Psoas muscle (tissue), 7 donors: ENCODE measurements at regions not wholly inside any gene's neighbourhood (a gene's known extent, or its start where the extent isn't known, plus 50 kb on each side); places are given as distances from the start of the nearest gene placed in this dataset.

Source experiments
- ATAC-seq, 4 donors: fragments of 200-7000 bp; cut with Tn5 transposase; one replicate each; pipeline ENCODE4 v1.9.1; 2020; ENCODE audit warnings: moderate library complexity in 3 of 4, mild to moderate bottlenecking in 2 of 4
- DNase-seq, 2 donors: peaks; one replicate each; pipeline ENCODE4 v3.0.0-alpha.2; 2020
- H3K27ac ChIP-seq: fragments of 200-600 bp; one replicate; pipeline ENCODE4 v1.8.0; 2022
- H3K27me3 ChIP-seq, 3 donors: fragments of 200-600 bp in 1 of 3; one replicate each; pipeline versions ENCODE4 v1.6.1 to v1.8.0; 2013 to 2022; ENCODE audit warnings: low read length in 2 of 3, mild to moderate bottlenecking in 2 of 3, moderate library complexity in 1 of 3; ENCODE audit not compliant: insufficient read depth in 3 of 3
- H3K36me3 ChIP-seq, 2 donors: fragments of 200-600 bp in 1 of 2; one replicate each; pipeline versions ENCODE4 v1.6.1 to v1.8.0; 2013 to 2022; ENCODE audit warnings: low read depth in 1 of 2, mild to moderate bottlenecking in 1 of 2, moderate library complexity in 1 of 2; ENCODE audit not compliant: insufficient read depth in 1 of 2
- H3K4me1 ChIP-seq: fragments of 200-600 bp; one replicate; pipeline ENCODE4 v1.8.0; 2022
- H3K4me3 ChIP-seq: fragments of 200-600 bp; one replicate; pipeline ENCODE4 v1.8.0; 2022; ENCODE audit warnings: mild to moderate bottlenecking
- H3K9me3 ChIP-seq: fragments of 200-600 bp; one replicate; pipeline ENCODE4 v1.8.0; 2022
- WGBS, 3 donors: extraction: QIAGEN DNeasy Blood & Tissue Kit; methylation state at CpG; one replicate each; pipeline versions ENCODE4 v1.1.6 to v1.1.7; 2013; 5-methylcytosine and 5-hydroxymethylcytosine counted together
- intact Hi-C, 2 donors: fragments of 100-400 bp; cut with DNase I; formaldehyde crosslinking; loops; one replicate each; pipeline versions ENCODE4 v1.11.0 to v1.14.2; 2022
- TF ChIP-seq, protein P1 (sequence below): fragments of 200-600 bp; IDR thresholded peaks from one replicate; pipeline ENCODE4 v1.8.0; 2022; ENCODE audit warnings: antibody characterized with exemption
- donor health status: healthy with polysubstance abuse.
- donor health status: DM: no; HTN: no; CAD: no; lungs with moderate emphysema.
- donor health status: Bipolar disorder and iron deficiency.
- donor health status: healthy.
- donor health status: DM: yes; HTN: yes; CAD: no.
- donor health status: DM: no; HTN: no; CAD: no.
- donor health status: DM: yes; HTN: yes; CAD: no.

DNA sequence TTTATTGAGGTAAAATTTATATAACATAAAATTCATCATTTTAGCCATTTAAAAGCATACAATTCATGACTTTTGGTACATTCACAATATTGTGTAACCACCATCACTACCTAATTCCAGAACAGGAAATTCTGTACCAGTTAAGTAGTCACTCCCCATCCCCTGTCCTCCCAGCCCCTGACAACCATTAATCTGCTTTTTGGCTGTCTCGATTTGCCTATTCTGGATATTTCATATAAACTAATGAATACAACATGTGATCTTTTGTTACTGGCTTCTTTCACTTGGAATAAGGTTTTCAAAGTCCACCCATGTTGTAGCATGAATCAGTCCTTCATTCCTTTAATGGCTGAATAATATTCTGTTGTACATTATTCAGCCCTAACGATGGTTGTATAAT is 115.6 kb upstream of the KLF14 start:
- no peak for DNase-seq
- no peak for ATAC-seq
- Histone ChIP-seq H3K27me3 (no peaks in the 10 kb centered on the region), H3K4me3 (no peak overlapping the region), H3K27ac (no peak overlapping the region), H3K9me3 (no peaks in the 10 kb centered on the region), H3K4me1 (peaks cover 8% of the 10 kb centered on the region), H3K36me3 (peaks cover 0 to 13% of the 10 kb centered on the region in 2 donors)
- 84 to 97% (median 88%) methylated on average over 2 of the region's 2 CpGs for WGBS, 3 donors
- TF ChIP-seq, protein P1, sequence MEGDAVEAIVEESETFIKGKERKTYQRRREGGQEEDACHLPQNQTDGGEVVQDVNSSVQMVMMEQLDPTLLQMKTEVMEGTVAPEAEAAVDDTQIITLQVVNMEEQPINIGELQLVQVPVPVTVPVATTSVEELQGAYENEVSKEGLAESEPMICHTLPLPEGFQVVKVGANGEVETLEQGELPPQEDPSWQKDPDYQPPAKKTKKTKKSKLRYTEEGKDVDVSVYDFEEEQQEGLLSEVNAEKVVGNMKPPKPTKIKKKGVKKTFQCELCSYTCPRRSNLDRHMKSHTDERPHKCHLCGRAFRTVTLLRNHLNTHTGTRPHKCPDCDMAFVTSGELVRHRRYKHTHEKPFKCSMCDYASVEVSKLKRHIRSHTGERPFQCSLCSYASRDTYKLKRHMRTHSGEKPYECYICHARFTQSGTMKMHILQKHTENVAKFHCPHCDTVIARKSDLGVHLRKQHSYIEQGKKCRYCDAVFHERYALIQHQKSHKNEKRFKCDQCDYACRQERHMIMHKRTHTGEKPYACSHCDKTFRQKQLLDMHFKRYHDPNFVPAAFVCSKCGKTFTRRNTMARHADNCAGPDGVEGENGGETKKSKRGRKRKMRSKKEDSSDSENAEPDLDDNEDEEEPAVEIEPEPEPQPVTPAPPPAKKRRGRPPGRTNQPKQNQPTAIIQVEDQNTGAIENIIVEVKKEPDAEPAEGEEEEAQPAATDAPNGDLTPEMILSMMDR = no peak
- intact Hi-C loops = no loop called here

DNA sequence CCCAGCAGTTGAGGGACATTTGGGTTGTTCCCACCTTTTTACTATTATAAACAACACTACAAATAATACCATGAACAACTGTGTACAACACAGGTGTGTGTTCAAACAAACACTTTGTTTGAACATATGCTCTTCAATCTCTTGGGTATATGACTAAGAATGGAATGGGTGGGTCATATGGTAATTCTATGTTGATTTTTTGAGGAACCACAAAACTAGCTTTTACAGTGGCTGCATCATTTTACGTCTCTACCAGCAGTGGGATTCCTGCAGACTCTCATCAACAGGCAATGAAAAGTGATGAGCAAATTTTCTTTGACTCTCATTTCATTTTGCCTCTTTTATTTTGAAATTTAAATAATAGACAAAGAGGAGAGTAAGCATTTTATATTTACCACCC is 116.9 kb upstream of the KLF14 start:
- TF ChIP-seq, protein P1 = no peak
- WGBS, 3 donors = 84 to 89% (median 88%) methylated on average over 1 of the region's 1 CpG
- intact Hi-C loops = no loop called here
- Histone ChIP-seq H3K36me3 (peaks cover 0 to 27% of the 10 kb centered on the region in 2 donors), H3K9me3 (no peaks in the 10 kb centered on the region), H3K4me3 (no peak overlapping the region), H3K27ac (no peak overlapping the region), H3K4me1 (peaks cover 8% of the 10 kb centered on the region), H3K27me3 (no peaks in the 10 kb centered on the region)
- ATAC-seq = no peak
- DNase-seq = no peak

DNA sequence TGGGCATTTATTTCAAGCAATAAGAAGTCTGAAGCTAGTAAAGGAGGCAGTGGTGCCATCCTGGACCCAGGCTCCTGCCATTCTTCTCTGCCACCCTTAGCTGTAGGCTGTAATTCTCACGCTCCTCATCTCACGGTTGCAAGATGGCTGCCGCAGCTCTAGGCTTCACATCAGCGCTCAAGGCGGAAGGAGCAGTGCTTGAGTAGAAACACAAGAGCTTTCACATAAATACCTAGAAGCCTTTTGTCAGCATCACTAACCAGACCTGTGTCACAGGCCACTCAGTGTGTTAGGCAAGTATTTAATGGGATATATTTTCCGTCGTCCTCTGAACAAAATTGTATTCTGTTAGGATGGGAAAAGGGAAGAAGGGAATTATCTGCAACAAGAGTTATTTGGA is 118.9 kb upstream of the KLF14 start:
- H3K36me3 ChIP-seq = peaks cover 3 to 43% of the 10 kb centered on the region in 2 donors
- ATAC-seq (no peak), DNase-seq (no peak)
- H3K27ac ChIP-seq = no peak overlapping the region
- H3K4me3 ChIP-seq = no peak overlapping the region
- 95 to 96% (median 95%) methylated on average over 7 of the region's 7 CpGs for WGBS, 3 donors
- intact Hi-C loops = no loop called here
- no peaks in the 10 kb centered on the region for H3K27me3 ChIP-seq
- H3K9me3 ChIP-seq = peaks cover 15% of the 10 kb centered on the region
- peaks cover 8% of the 10 kb centered on the region for H3K4me1 ChIP-seq
- TF ChIP-seq, protein P1 = no peak

DNA sequence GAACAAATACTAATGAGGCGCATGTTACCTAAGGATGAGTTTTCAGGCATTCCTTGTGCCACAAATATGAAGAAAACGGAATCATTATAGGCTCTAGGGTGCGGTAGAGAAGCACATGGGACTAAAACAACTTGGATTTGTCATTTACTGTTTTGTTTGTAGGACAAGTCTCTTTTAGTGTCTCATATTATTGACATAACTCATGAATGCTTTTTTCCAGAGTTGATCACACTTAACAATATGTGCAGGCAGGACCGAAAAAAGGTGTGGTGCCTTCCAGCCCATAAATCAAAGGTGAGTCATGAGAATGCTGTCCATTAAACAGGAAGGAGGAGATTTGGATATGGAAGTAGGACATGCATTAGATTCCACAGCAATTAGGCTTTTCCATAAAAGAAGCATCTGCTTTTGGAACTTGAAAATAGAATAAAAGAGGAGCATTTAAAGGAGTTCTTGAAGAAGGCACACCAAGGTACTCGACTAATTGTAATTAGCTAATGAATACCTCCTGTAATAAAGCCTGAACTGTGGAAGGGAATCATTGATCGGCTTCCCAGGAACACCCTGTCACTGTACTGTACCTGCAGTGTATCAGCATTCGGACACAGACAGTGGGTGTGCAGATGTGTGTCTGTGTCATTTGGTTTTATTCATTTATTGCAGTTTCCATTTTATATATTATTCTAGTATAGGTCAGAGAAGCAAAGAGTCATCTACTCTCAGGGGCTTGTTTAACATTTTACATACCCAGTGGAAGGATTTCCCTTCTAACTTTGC is 119.7 kb upstream of the KLF14 start:
- H3K27ac ChIP-seq = no peak overlapping the region
- TF ChIP-seq, protein P1 = no peak
- 89 to 91% (median 89%) methylated on average over 7 of the region's 7 CpGs for WGBS, 3 donors
- no peak overlapping the region for H3K4me3 ChIP-seq
- peaks cover 23% of the 10 kb centered on the region for H3K9me3 ChIP-seq
- no peaks in the 10 kb centered on the region for H3K27me3 ChIP-seq
- no peak for DNase-seq
- peaks cover 8% of the 10 kb centered on the region for H3K4me1 ChIP-seq
- intact Hi-C loops = no loop called here
- peaks cover 3 to 49% of the 10 kb centered on the region in 2 donors for H3K36me3 ChIP-seq
- peak in 2 of 4 donors; percentile 26 to 29 for ATAC-seq

DNA sequence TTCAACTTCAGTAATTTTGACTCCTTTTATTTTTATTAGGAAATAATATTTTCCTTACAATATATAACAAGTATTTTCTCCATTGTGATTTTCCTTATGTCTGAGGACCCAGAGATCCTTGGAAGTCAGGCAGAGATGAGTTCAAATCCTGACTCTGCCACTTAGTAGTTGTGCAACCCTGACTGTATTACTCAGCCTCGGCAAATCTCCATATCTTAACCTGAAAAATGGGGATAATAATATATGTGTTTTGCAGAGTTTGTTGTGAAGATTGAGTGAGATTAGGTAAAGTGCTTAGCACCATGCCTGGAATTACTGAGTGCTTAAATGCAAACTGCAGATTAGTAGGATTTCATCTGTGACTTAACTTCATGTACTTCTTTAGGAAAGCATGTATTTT is 120.5 kb upstream of the KLF14 start:
- peaks cover 24% of the 10 kb centered on the region for H3K9me3 ChIP-seq
- TF ChIP-seq, protein P1 = no peak
- ATAC-seq (no peak), DNase-seq (no peak)
- peaks cover 3 to 50% of the 10 kb centered on the region in 2 donors for H3K36me3 ChIP-seq
- H3K4me3 ChIP-seq = no peak overlapping the region
- H3K4me1 ChIP-seq = peaks cover 8% of the 10 kb centered on the region
- 85 to 94% (median 88%) methylated on average over 1 of the region's 1 CpG for WGBS, 3 donors
- no peaks in the 10 kb centered on the region for H3K27me3 ChIP-seq
- H3K27ac ChIP-seq = no peak overlapping the region
- intact Hi-C loops = no loop called here
